ENCODE measurements at regions not wholly inside any gene's neighbourhood (a gene's known extent, or its start where the extent isn't known, plus 50 kb on each side); places are given as distances from the start of the nearest gene placed in this dataset.

- TF ChIP-seq CTCF (IDR thresholded peaks at IDR 0.05; ENCODE audit: extremely low read depth, missing control alignments), result no peak
- no peak for DNase-seq (ENCODE audit: low spot score)
Measured at GRCh38 chr14:85732031-85732430, 202.1 kb downstream of the FLRT2 start.

GRCh38 chr14:85731186-85731585 is 201.2 kb downstream of the FLRT2 start:
- no peak for DNase-seq (ENCODE audit: low spot score)
- no peak for TF ChIP-seq CTCF (IDR thresholded peaks at IDR 0.05; ENCODE audit: extremely low read depth, missing control alignments)

- TF ChIP-seq CTCF (IDR thresholded peaks at IDR 0.05; ENCODE audit: extremely low read depth, missing control alignments), result no peak
- no peak for DNase-seq (ENCODE audit: low spot score)
Measured at GRCh38 chr14:85728476-85729065, 198.6 kb downstream of the FLRT2 start.

- TF ChIP-seq CTCF (IDR thresholded peaks at IDR 0.05; ENCODE audit: extremely low read depth, missing control alignments), result no peak
- no peak for DNase-seq (ENCODE audit: low spot score)
Measured at GRCh38 chr14:85714069-85714468, 184.1 kb downstream of the FLRT2 start.

- no peak for TF ChIP-seq CTCF (IDR thresholded peaks at IDR 0.05; ENCODE audit: extremely low read depth, missing control alignments)
- DNase-seq (ENCODE audit: low spot score), result no peak
Measured at GRCh38 chr14:85711620-85712019, 181.7 kb downstream of the FLRT2 start.
